ENCODE measurements at regions not wholly inside any gene's neighbourhood (a gene's known extent, or its start where the extent isn't known, plus 50 kb on each side); places are given as distances from the start of the nearest gene placed in this dataset.

DNA sequence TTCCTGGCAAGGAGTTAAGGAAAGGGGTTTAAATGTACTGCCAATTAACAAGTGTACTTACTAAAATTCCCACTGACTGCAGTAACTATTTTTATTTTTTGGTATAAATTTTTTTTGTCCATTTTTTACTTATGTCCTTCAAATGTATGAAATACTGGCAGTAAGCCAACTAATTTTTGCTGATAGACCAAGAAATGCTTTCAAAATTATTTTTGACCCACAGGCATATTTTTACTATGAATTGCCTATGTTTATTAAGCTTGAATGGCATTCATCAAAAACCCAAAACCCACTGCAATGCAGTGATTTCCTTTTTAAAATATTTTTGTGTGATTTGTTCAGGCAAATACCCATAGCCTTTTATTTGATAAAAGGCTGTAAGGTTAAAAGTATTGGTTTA lies 560.1 kb downstream of the UTRN start:
- Mint-ChIP-seq H3K4me1 (peaks cover 15% of the 10 kb centered on the region; the same call in 2 of the 3 replicates), H3K9me3 (no peaks in the 10 kb centered on the region; the same call in 2 of the 3 replicates), H3K27ac (no peak overlapping the region), H3K36me3 (ENCODE audit: low read depth) (peaks cover 27% of the 10 kb centered on the region), H3K27me3 (ENCODE audit: insufficient read depth, low read depth, poor library complexity) (peaks cover 2% of the 10 kb centered on the region), H3K4me3 (no peak overlapping the region)
- TF ChIP-seq NANOG (IDR thresholded peaks at IDR 0.05; ENCODE audit: borderline replicate concordance), result no peak
- no peak for TF ChIP-seq POLR2AphosphoS5 (IDR thresholded peaks at IDR 0.05; ENCODE audit: low read depth)
- no peak for TF ChIP-seq EZH2 (IDR thresholded peaks at IDR 0.05; ENCODE audit: low read depth, unreplicated experiment)
- TF ChIP-seq REST (IDR thresholded peaks at IDR 0.05; ENCODE audit: unreplicated experiment), result no peak
- no peak for TF ChIP-seq ZNF331 (CRISPR knock-in tag; IDR thresholded peaks at IDR 0.05; ENCODE audit: low read depth)
- no peak for TF ChIP-seq STAT1 (IDR thresholded peaks at IDR 0.05; ENCODE audit: unreplicated experiment)
- TF ChIP-seq ZNF114 (CRISPR knock-in tag; IDR thresholded peaks at IDR 0.05), result no peak
- TF ChIP-seq, protein P1, sequence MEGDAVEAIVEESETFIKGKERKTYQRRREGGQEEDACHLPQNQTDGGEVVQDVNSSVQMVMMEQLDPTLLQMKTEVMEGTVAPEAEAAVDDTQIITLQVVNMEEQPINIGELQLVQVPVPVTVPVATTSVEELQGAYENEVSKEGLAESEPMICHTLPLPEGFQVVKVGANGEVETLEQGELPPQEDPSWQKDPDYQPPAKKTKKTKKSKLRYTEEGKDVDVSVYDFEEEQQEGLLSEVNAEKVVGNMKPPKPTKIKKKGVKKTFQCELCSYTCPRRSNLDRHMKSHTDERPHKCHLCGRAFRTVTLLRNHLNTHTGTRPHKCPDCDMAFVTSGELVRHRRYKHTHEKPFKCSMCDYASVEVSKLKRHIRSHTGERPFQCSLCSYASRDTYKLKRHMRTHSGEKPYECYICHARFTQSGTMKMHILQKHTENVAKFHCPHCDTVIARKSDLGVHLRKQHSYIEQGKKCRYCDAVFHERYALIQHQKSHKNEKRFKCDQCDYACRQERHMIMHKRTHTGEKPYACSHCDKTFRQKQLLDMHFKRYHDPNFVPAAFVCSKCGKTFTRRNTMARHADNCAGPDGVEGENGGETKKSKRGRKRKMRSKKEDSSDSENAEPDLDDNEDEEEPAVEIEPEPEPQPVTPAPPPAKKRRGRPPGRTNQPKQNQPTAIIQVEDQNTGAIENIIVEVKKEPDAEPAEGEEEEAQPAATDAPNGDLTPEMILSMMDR (conservative IDR thresholded peaks at IDR 0.05; ENCODE audit: low read depth in 2 of 2), result no peak
- no peak overlapping the region for H3K4me2 ChIP-seq
- no peaks in the 10 kb centered on the region for H3K79me2 ChIP-seq (replicated peaks; ENCODE audit: insufficient read depth)
- no peaks in the 10 kb centered on the region for H3K36me3 ChIP-seq (ENCODE audit: insufficient read depth)
- ATAC-seq, result no peak
- no peak overlapping the region for H3K27ac ChIP-seq (ENCODE audit: low read depth)
- DNase-seq (ENCODE audit: low spot score), result no peak
- H3K27me3 ChIP-seq (ENCODE audit: insufficient read depth), result no peaks in the 10 kb centered on the region
- H4K20me1 ChIP-seq (replicated peaks; ENCODE audit: insufficient read depth), result no peaks in the 10 kb centered on the region
- no peak overlapping the region for H3K4me3 ChIP-seq
- no peaks in the 10 kb centered on the region for H3F3A ChIP-seq (replicated peaks; ENCODE audit: low read depth)
- H2AFZ ChIP-seq, result no peak overlapping the region
- peaks cover 12% of the 10 kb centered on the region; the same call in 1 of the 2 replicates for H3K4me1 ChIP-seq (ENCODE audit: insufficient read depth)
- H3K9me2 ChIP-seq (ENCODE audit: insufficient read depth), result no peaks in the 10 kb centered on the region

- Histone ChIP-seq H4K20me1 (replicated peaks; ENCODE audit: insufficient read depth) (no peaks in the 10 kb centered on the region), H3K27me3 (ENCODE audit: insufficient read depth) (no peaks in the 10 kb centered on the region), H3K4me3 (no peak overlapping the region), H3K79me2 (replicated peaks; ENCODE audit: insufficient read depth) (no peaks in the 10 kb centered on the region), H3F3A (replicated peaks; ENCODE audit: low read depth) (no peaks in the 10 kb centered on the region), H3K27ac (ENCODE audit: low read depth) (no peak overlapping the region), H3K9me2 (ENCODE audit: insufficient read depth) (no peaks in the 10 kb centered on the region), H3K4me2 (no peak overlapping the region), H3K36me3 (ENCODE audit: insufficient read depth) (0 out of 2 replicates have a peak, but pooled peaks cover 8% of the 10 kb centered on the region), H3K4me1 (ENCODE audit: insufficient read depth) (peaks cover 12% of the 10 kb centered on the region; the same call in 1 of the 2 replicates), H2AFZ (no peak overlapping the region)
- TF ChIP-seq, protein P2, sequence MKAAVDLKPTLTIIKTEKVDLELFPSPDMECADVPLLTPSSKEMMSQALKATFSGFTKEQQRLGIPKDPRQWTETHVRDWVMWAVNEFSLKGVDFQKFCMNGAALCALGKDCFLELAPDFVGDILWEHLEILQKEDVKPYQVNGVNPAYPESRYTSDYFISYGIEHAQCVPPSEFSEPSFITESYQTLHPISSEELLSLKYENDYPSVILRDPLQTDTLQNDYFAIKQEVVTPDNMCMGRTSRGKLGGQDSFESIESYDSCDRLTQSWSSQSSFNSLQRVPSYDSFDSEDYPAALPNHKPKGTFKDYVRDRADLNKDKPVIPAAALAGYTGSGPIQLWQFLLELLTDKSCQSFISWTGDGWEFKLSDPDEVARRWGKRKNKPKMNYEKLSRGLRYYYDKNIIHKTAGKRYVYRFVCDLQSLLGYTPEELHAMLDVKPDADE (IDR thresholded peaks at IDR 0.05), result no peak
- no peak for TF ChIP-seq ZNF331 (CRISPR knock-in tag; IDR thresholded peaks at IDR 0.05; ENCODE audit: low read depth)
- TF ChIP-seq EZH2 (IDR thresholded peaks at IDR 0.05; ENCODE audit: low read depth, unreplicated experiment), result no peak
- no peak for TF ChIP-seq POLR2AphosphoS5 (IDR thresholded peaks at IDR 0.05; ENCODE audit: low read depth)
- TF ChIP-seq REST (IDR thresholded peaks at IDR 0.05; ENCODE audit: unreplicated experiment), result no peak
- TF ChIP-seq NANOG (IDR thresholded peaks at IDR 0.05; ENCODE audit: borderline replicate concordance), result no peak
- no peak overlapping the region for H3K4me3 Mint-ChIP-seq
- H3K4me1 Mint-ChIP-seq, result peaks cover 15% of the 10 kb centered on the region; the same call in 2 of the 3 replicates
- no peak overlapping the region for H3K27ac Mint-ChIP-seq
- peaks cover 2% of the 10 kb centered on the region for H3K27me3 Mint-ChIP-seq (ENCODE audit: insufficient read depth, low read depth, poor library complexity)
- peaks cover 26% of the 10 kb centered on the region for H3K36me3 Mint-ChIP-seq (ENCODE audit: low read depth)
- ATAC-seq (no peak), DNase-seq (ENCODE audit: low spot score) (no peak)
- H3K9me3 Mint-ChIP-seq, result no peaks in the 10 kb centered on the region; the same call in 2 of the 3 replicates
Observed at GRCh38 chr6:144847916-144848315, 562.8 kb downstream of the UTRN start.

Measured in GM23338 (cell line).